ENCODE measurements at regions not wholly inside any gene's neighbourhood (a gene's known extent, or its start where the extent isn't known, plus 50 kb on each side); places are given as distances from the start of the nearest gene placed in this dataset.

GRCh38 chr16:9306753-9307152, 215.3 kb downstream of the HAPSTR1 start:
- H2AFZ ChIP-seq (ENCODE audit: low read depth, low read length) = no peak overlapping the region
- H3K9ac ChIP-seq (ENCODE audit: low read depth, low read length) = no peak overlapping the region
- H3K4me3 ChIP-seq (ENCODE audit: low read depth in 1 of 2, low read length in 2 of 2) = no peak overlapping the region
- no peaks in the 10 kb centered on the region for H3K4me1 ChIP-seq (ENCODE audit: insufficient read depth, low read length)
- no peaks in the 10 kb centered on the region for H4K20me1 ChIP-seq (ENCODE audit: insufficient read depth, low read length)
- no peaks in the 10 kb centered on the region for H3K79me2 ChIP-seq (ENCODE audit: insufficient read depth, low read length)
- TF ChIP-seq CTCF (IDR thresholded peaks at IDR 0.05; ENCODE audit: borderline replicate concordance, extremely low read depth, low read length, poor library complexity, severe bottlenecking) = no peak
- DNase-seq = no peak
- no peak for ATAC-seq (ENCODE audit: insufficient read depth, low read depth)
- no peaks in the 10 kb centered on the region for H3K36me3 ChIP-seq (ENCODE audit: insufficient read depth, low read length)
- H3K27ac ChIP-seq (ENCODE audit: low read length) = no peak overlapping the region
- no peaks in the 10 kb centered on the region for H3K9me3 ChIP-seq (ENCODE audit: insufficient read depth, low read length, severe bottlenecking)
- H3K4me2 ChIP-seq (ENCODE audit: insufficient read depth, low read length) = no peak overlapping the region
- peaks cover 3% of the 10 kb centered on the region for H3K27me3 ChIP-seq (ENCODE audit: insufficient read depth, low read length, poor library complexity)

GRCh38 chr16:9307446-9307845, 216.0 kb downstream of the HAPSTR1 start:
- Histone ChIP-seq H3K4me1 (ENCODE audit: insufficient read depth, low read length) (no peaks in the 10 kb centered on the region), H3K27ac (ENCODE audit: low read length) (no peak overlapping the region), H3K79me2 (ENCODE audit: insufficient read depth, low read length) (no peaks in the 10 kb centered on the region), H3K36me3 (ENCODE audit: insufficient read depth, low read length) (no peaks in the 10 kb centered on the region), H3K9ac (ENCODE audit: low read depth, low read length) (no peak overlapping the region), H3K27me3 (ENCODE audit: insufficient read depth, low read length, poor library complexity) (peaks cover 3% of the 10 kb centered on the region), H2AFZ (ENCODE audit: low read depth, low read length) (no peak overlapping the region), H3K9me3 (ENCODE audit: insufficient read depth, low read length, severe bottlenecking) (no peaks in the 10 kb centered on the region), H3K4me2 (ENCODE audit: insufficient read depth, low read length) (no peak overlapping the region), H3K4me3 (ENCODE audit: low read depth in 1 of 2, low read length in 2 of 2) (no peak overlapping the region), H4K20me1 (ENCODE audit: insufficient read depth, low read length) (no peaks in the 10 kb centered on the region)
- DNase-seq (no peak), ATAC-seq (ENCODE audit: insufficient read depth, low read depth) (no peak)
- TF ChIP-seq CTCF (IDR thresholded peaks at IDR 0.05; ENCODE audit: borderline replicate concordance, extremely low read depth, low read length, poor library complexity, severe bottlenecking) (no peak), EZH2 (IDR thresholded peaks at IDR 0.05; ENCODE audit: borderline replicate concordance, low read depth, low read length, severe bottlenecking) (no peak)

GRCh38 chr16:9308356-9308801, 216.9 kb downstream of the HAPSTR1 start:
- Histone ChIP-seq H2AFZ (ENCODE audit: low read depth, low read length) (no peak overlapping the region), H3K4me1 (ENCODE audit: insufficient read depth, low read length) (no peaks in the 10 kb centered on the region), H3K27me3 (ENCODE audit: insufficient read depth, low read length, poor library complexity) (peaks cover 3% of the 10 kb centered on the region), H3K9ac (ENCODE audit: low read depth, low read length) (no peak overlapping the region), H3K27ac (ENCODE audit: low read length) (no peak overlapping the region), H3K36me3 (ENCODE audit: insufficient read depth, low read length) (no peaks in the 10 kb centered on the region), H3K79me2 (ENCODE audit: insufficient read depth, low read length) (no peaks in the 10 kb centered on the region), H4K20me1 (ENCODE audit: insufficient read depth, low read length) (no peaks in the 10 kb centered on the region), H3K4me3 (ENCODE audit: low read depth in 1 of 2, low read length in 2 of 2) (no peak overlapping the region), H3K4me2 (ENCODE audit: insufficient read depth, low read length) (no peak overlapping the region), H3K9me3 (ENCODE audit: insufficient read depth, low read length, severe bottlenecking) (no peaks in the 10 kb centered on the region)
- DNase-seq = no peak
- TF ChIP-seq EZH2 (IDR thresholded peaks at IDR 0.05; ENCODE audit: borderline replicate concordance, low read depth, low read length, severe bottlenecking) = no peak
- TF ChIP-seq CTCF (IDR thresholded peaks at IDR 0.05; ENCODE audit: borderline replicate concordance, extremely low read depth, low read length, poor library complexity, severe bottlenecking) = no peak
- no peak for ATAC-seq (ENCODE audit: insufficient read depth, low read depth)

- no peak for ATAC-seq (ENCODE audit: insufficient read depth, low read depth)
Measured at GRCh38 chr16:9308850-9309249, 217.4 kb downstream of the HAPSTR1 start.

More at GRCh38 chr16:9308850-9309249, 217.4 kb downstream of the HAPSTR1 start:
- TF ChIP-seq EZH2 (IDR thresholded peaks at IDR 0.05; ENCODE audit: borderline replicate concordance, low read depth, low read length, severe bottlenecking) (no peak), CTCF (IDR thresholded peaks at IDR 0.05; ENCODE audit: borderline replicate concordance, extremely low read depth, low read length, poor library complexity, severe bottlenecking) (no peak)
- Histone ChIP-seq H3K4me3 (ENCODE audit: low read depth in 1 of 2, low read length in 2 of 2) (no peak overlapping the region), H3K4me2 (ENCODE audit: insufficient read depth, low read length) (no peak overlapping the region), H3K9ac (ENCODE audit: low read depth, low read length) (no peak overlapping the region), H3K4me1 (ENCODE audit: insufficient read depth, low read length) (no peaks in the 10 kb centered on the region), H3K9me3 (ENCODE audit: insufficient read depth, low read length, severe bottlenecking) (no peaks in the 10 kb centered on the region), H3K27me3 (ENCODE audit: insufficient read depth, low read length, poor library complexity) (peaks cover 3% of the 10 kb centered on the region), H3K27ac (ENCODE audit: low read length) (no peak overlapping the region), H2AFZ (ENCODE audit: low read depth, low read length) (no peak overlapping the region), H3K79me2 (ENCODE audit: insufficient read depth, low read length) (no peaks in the 10 kb centered on the region), H4K20me1 (ENCODE audit: insufficient read depth, low read length) (no peaks in the 10 kb centered on the region), H3K36me3 (ENCODE audit: insufficient read depth, low read length) (no peaks in the 10 kb centered on the region)
- no peak for DNase-seq

All from DND-41 (cell line).